ENCODE measurements at regions not wholly inside any gene's neighbourhood (a gene's known extent, or its start where the extent isn't known, plus 50 kb on each side); places are given as distances from the start of the nearest gene placed in this dataset.
A peak's percentile ranks its signal among the peaks of the same experiment; 100 is the strongest.

GRCh38 chr1:183730107-183730724 is 74.7 kb upstream of the RGL1 start:
- in situ Hi-C loops (cut with HindIII; ENCODE audit: low pct_unique_long_range_greater_than_20kb, low sequenced_read_pairs): no loop called here
- no peak for TF ChIP-seq JUND (IDR thresholded peaks at IDR 0.05; ENCODE audit: low read depth)
- DNase-seq (ENCODE audit: low read depth in 1 of 2, low spot score in 1 of 2): no peak

DNA sequence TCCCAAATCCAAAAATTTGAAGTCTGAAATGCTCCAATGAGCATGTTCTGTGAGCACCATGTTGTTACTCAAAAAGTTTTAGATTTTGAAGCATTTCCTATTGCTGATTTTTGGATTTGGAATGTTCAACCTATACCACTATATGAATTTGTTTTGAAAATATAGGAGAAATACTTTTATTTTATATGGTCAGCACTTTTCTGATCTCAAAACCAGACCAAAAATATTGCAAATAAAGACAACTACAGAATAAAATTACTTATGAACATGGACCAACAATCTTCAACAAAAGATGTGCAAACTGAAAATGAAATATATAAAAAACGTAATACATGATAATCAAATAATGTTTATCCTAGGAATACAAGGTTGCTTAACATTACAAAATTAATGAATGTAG is 73.7 kb upstream of the APOBEC4 start:
- in situ Hi-C loops (cut with HindIII; ENCODE audit: low pct_unique_long_range_greater_than_20kb, low sequenced_read_pairs): no loop called here
- no peak for TF ChIP-seq JUND (IDR thresholded peaks at IDR 0.05; ENCODE audit: low read depth)

GRCh38 chr1:183724350-183725042 is 71.4 kb upstream of the APOBEC4 start:
- in situ Hi-C loops (cut with HindIII; ENCODE audit: low pct_unique_long_range_greater_than_20kb, low sequenced_read_pairs): no loop called here
- no peak for DNase-seq (ENCODE audit: low read depth in 1 of 2, low spot score in 1 of 2)
- TF ChIP-seq JUND (IDR thresholded peaks at IDR 0.05; ENCODE audit: low read depth): no peak

More for the DNA sequence above, 73.7 kb upstream of the APOBEC4 start:
- no peak for DNase-seq (ENCODE audit: low read depth in 1 of 2, low spot score in 1 of 2)

- in situ Hi-C loops (cut with HindIII; ENCODE audit: low pct_unique_long_range_greater_than_20kb, low sequenced_read_pairs): no loop called here
- no peak for TF ChIP-seq JUND (IDR thresholded peaks at IDR 0.05; ENCODE audit: low read depth)
- no peak for DNase-seq (ENCODE audit: low read depth in 1 of 2, low spot score in 1 of 2)
These were observed 70.5 kb upstream of the APOBEC4 start for GRCh38 chr1:183723571-183723970.

DNA sequence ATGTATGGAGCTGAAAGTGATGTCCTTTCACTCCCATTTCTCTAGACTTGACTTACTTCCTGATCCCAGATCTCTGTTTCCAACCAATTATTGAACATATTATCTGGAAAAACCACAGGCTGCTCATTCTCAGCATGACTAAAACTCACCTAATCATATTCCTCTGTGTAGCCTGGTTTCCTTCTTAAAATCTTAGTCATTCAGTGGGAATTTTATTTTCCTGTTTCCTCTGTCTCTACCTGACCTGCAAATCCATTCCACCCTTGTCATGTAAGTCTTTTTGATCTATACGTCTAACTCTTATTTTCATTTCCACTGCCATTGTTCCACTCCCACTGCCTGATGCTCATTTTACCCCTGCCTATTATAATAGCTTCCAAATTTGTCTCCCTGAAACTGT is 67.9 kb upstream of the APOBEC4 start:
- no peak for DNase-seq (ENCODE audit: low read depth in 1 of 2, low spot score in 1 of 2)
- in situ Hi-C loops (cut with HindIII; ENCODE audit: low pct_unique_long_range_greater_than_20kb, low sequenced_read_pairs): no loop called here

DNA sequence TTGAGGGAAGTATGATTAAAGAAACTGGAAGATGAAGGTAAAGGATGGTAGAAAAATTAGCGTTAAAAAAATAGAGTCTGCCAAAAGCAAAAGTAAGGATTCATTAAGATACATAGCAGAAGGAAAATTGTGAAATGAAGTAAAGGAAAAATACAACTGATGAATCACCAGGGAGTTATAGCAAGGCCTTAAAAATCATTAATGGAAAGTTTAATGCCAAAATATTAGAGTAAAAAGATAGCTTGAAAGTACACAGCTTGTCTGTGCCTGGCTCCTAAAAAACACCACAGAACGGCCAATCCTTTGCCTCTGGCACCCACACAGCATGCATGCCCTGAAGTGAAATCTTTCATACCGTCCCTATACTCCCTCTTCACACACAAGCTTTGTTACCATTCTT is 66.9 kb upstream of the APOBEC4 start:
- TF ChIP-seq JUND (IDR thresholded peaks at IDR 0.05; ENCODE audit: low read depth): no peak
- in situ Hi-C loops (cut with HindIII; ENCODE audit: low pct_unique_long_range_greater_than_20kb, low sequenced_read_pairs): no loop called here
- no peak for DNase-seq (ENCODE audit: low read depth in 1 of 2, low spot score in 1 of 2)

More for the DNA sequence above, 67.9 kb upstream of the APOBEC4 start:
- TF ChIP-seq JUND (IDR thresholded peaks at IDR 0.05; ENCODE audit: low read depth): no peak

GRCh38 chr1:183719289-183719688 is 66.2 kb upstream of the APOBEC4 start:
- no peak for TF ChIP-seq JUND (IDR thresholded peaks at IDR 0.05; ENCODE audit: low read depth)
- in situ Hi-C loops (cut with HindIII; ENCODE audit: low pct_unique_long_range_greater_than_20kb, low sequenced_read_pairs): no loop called here
- DNase-seq (ENCODE audit: low read depth in 1 of 2, low spot score in 1 of 2): peak in 1 of 2 experiments; percentile 57

- no peak for DNase-seq (ENCODE audit: low read depth in 1 of 2, low spot score in 1 of 2)
- in situ Hi-C loops (cut with HindIII; ENCODE audit: low pct_unique_long_range_greater_than_20kb, low sequenced_read_pairs): no loop called here
- TF ChIP-seq JUND (IDR thresholded peaks at IDR 0.05; ENCODE audit: low read depth): no peak
These were observed 63.2 kb upstream of the APOBEC4 start for GRCh38 chr1:183716286-183716685.

- TF ChIP-seq JUND (IDR thresholded peaks at IDR 0.05; ENCODE audit: low read depth): no peak
- in situ Hi-C loops (cut with HindIII; ENCODE audit: low pct_unique_long_range_greater_than_20kb, low sequenced_read_pairs): no loop called here
- no peak for DNase-seq (ENCODE audit: low read depth in 1 of 2, low spot score in 1 of 2)
These were observed 58.7 kb upstream of the APOBEC4 start for GRCh38 chr1:183711741-183712361.

- in situ Hi-C loops (cut with HindIII; ENCODE audit: low pct_unique_long_range_greater_than_20kb, low sequenced_read_pairs): no loop called here
- no peak for DNase-seq (ENCODE audit: low read depth in 1 of 2, low spot score in 1 of 2)
- no peak for TF ChIP-seq JUND (IDR thresholded peaks at IDR 0.05; ENCODE audit: low read depth)
These were observed 58.1 kb upstream of the APOBEC4 start for GRCh38 chr1:183711165-183711682.

- no peak for DNase-seq (ENCODE audit: low read depth in 1 of 2, low spot score in 1 of 2)
- no peak for TF ChIP-seq JUND (IDR thresholded peaks at IDR 0.05; ENCODE audit: low read depth)
- in situ Hi-C loops (cut with HindIII; ENCODE audit: low pct_unique_long_range_greater_than_20kb, low sequenced_read_pairs): no loop called here
These were observed 57.6 kb upstream of the APOBEC4 start for GRCh38 chr1:183710734-183711133.

GRCh38 chr1:183710333-183710732 is 57.2 kb upstream of the APOBEC4 start:
- in situ Hi-C loops (cut with HindIII; ENCODE audit: low pct_unique_long_range_greater_than_20kb, low sequenced_read_pairs): no loop called here
- no peak for DNase-seq (ENCODE audit: low read depth in 1 of 2, low spot score in 1 of 2)
- TF ChIP-seq JUND (IDR thresholded peaks at IDR 0.05; ENCODE audit: low read depth): no peak

DNA sequence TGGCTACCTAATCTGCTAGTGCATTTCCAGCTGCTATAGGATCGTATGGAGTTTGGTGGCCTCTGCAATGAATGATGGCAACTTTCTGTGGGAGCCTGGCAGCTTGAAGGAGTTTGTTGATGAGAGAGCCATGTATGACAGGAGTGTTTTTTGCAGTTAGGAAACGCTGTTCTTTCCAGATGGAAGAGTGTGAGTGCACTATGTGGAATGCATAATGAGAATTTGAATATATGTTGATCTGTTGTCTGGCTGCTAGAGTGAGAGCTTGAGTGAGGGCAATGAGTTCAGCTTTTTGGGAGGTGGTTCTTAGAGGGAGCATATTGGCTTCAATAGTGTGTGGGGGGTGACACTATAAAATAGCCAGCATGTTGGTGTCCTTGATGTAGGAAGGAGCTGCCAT is 51.0 kb upstream of the APOBEC4 start:
- DNase-seq (ENCODE audit: low read depth in 1 of 2, low spot score in 1 of 2): no peak
- in situ Hi-C loops (cut with HindIII; ENCODE audit: low pct_unique_long_range_greater_than_20kb, low sequenced_read_pairs): no loop called here
- no peak for TF ChIP-seq JUND (IDR thresholded peaks at IDR 0.05; ENCODE audit: low read depth)

Measured in T47D (cell line).